ENCODE measurements at regions not wholly inside any gene's neighbourhood (a gene's known extent, or its start where the extent isn't known, plus 50 kb on each side); places are given as distances from the start of the nearest gene placed in this dataset.

- TF ChIP-seq YY1 (IDR thresholded peaks at IDR 0.05; ENCODE audit: insufficient read depth, insufficient read length) (no peak), ZNF274 (IDR thresholded peaks at IDR 0.05; ENCODE audit: low read depth, low read length) (no peak), SUZ12 (IDR thresholded peaks at IDR 0.05; ENCODE audit: extremely low read depth, insufficient read depth, insufficient read length) (no peak)
Measured at GRCh38 chr16:47949276-47949675, 206.5 kb downstream of the ABCC12 start.

Measured in NT2/D1 (cell line).